ENCODE measurements at regions not wholly inside any gene's neighbourhood (a gene's known extent, or its start where the extent isn't known, plus 50 kb on each side); places are given as distances from the start of the nearest gene placed in this dataset.

GRCh38 chr10:71156436-71156835, 55.9 kb upstream of the UNC5B start (continued):
- no peak for TF ChIP-seq DDX20 (tag; IDR thresholded peaks at IDR 0.05; ENCODE audit: low read depth)
- TF ChIP-seq NRF1 (conservative IDR thresholded peaks at IDR 0.05 in 1 of 2, IDR thresholded peaks at IDR 0.05 in 1 of 2), result no peak

- H3K27me3 ChIP-seq (ENCODE audit: control insufficient read depth in 2 of 2, insufficient read depth in 2 of 2, low read length in 2 of 2), result peaks cover 0 to 18% of the 10 kb centered on the region in 2 experiments; a peak in 4 of 5 replicates
- H3K4me3 ChIP-seq, result no peak overlapping the region
- H3K79me2 ChIP-seq (ENCODE audit: control insufficient read depth, insufficient read depth, low read length), result no peaks in the 10 kb centered on the region
- ChIA-PET POLR2A (no interaction called here), CTCF (ENCODE audit: low intra/inter-chr PET ratio) (no interaction called here)
- intact Hi-C loops (cut with micrococcal nuclease), result no loop called here
- peaks cover 0 to 10% of the 10 kb centered on the region in 2 experiments; a peak in 3 of 5 replicates for H3K4me1 ChIP-seq (replicated peaks in 1 of 2; ENCODE audit: control insufficient read depth in 2 of 2, insufficient read depth in 2 of 2, low read length in 2 of 2)
- H3K36me3 ChIP-seq (ENCODE audit: control insufficient read depth, insufficient read depth, low read length), result no peaks in the 10 kb centered on the region
- WGBS (ENCODE audit: insufficient coverage, low coverage, missing lambda C conversion rate), result 6% methylated on average over 1 of the region's 1 CpG
- BruUV-seq (replicated peaks), result no TSS peak
- H3K9ac ChIP-seq (ENCODE audit: insufficient read depth in 1 of 2, low read depth in 2 of 2, low read length in 2 of 2), result no peak overlapping the region
- H2AFZ ChIP-seq (ENCODE audit: low read depth, low read length), result no peak overlapping the region
- TF ChIP-seq SRF (CRISPR knock-in tag; IDR thresholded peaks at IDR 0.05), result no peak
- no peak for TF ChIP-seq ZNF408 (CRISPR knock-in tag; IDR thresholded peaks at IDR 0.05; ENCODE audit: low read depth)
- TF ChIP-seq TRIM28 (IDR thresholded peaks at IDR 0.05), result no peak
- no peak for TF ChIP-seq EGR1 (conservative IDR thresholded peaks at IDR 0.05)
- no peak for TF ChIP-seq RAD21 (CRISPR knock-in tag; conservative IDR thresholded peaks at IDR 0.05 in 1 of 2, IDR thresholded peaks at IDR 0.05 in 1 of 2)
- TF ChIP-seq ZNF583 (CRISPR knock-in tag; IDR thresholded peaks at IDR 0.05), result no peak
- no peak for TF ChIP-seq ZBED1 (IDR thresholded peaks at IDR 0.05)
- no peak for TF ChIP-seq MEIS2 (IDR thresholded peaks at IDR 0.05; ENCODE audit: partially characterized antibody)
- no peak for TF ChIP-seq KDM2B (CRISPR knock-in tag; IDR thresholded peaks at IDR 0.05)
- no peak for TF ChIP-seq ZNF274 (IDR thresholded peaks at IDR 0.05; ENCODE audit: borderline replicate concordance, low read depth, low read length)
- H3K27ac ChIP-seq (ENCODE audit: extremely low read depth, low read depth, low read length), result no peak overlapping the region
- no peaks in the 10 kb centered on the region for H3K9me3 ChIP-seq (replicated peaks; ENCODE audit: control insufficient read depth, insufficient read depth, low read depth, low read length)
- H3K4me2 ChIP-seq (ENCODE audit: insufficient read depth, low read length), result no peak overlapping the region
- H3K9me1 ChIP-seq (ENCODE audit: control insufficient read depth, insufficient read depth, low read length), result no peaks in the 10 kb centered on the region
- FAIRE-seq (no peak), DNase-seq (ENCODE audit: extremely low read depth in 1 of 4, low spot score in 3 of 4) (no peak), ATAC-seq (no peak)
- in situ Hi-C loops (cut with MboI), result no loop called here
- no peaks in the 10 kb centered on the region for H4K20me1 ChIP-seq (replicated peaks; ENCODE audit: control insufficient read depth, insufficient read depth, low read length)
Measured at GRCh38 chr10:71157435-71157834, 54.9 kb upstream of the UNC5B start.

Data from K562 (cell line).